Adrenal gland (tissue), 9 donors: ENCODE measurements at regions not wholly inside any gene's neighbourhood (a gene's known extent, or its start where the extent isn't known, plus 50 kb on each side); places are given as distances from the start of the nearest gene placed in this dataset.

ENCODE experiments used
- DNase-seq, 7 donors: peaks; one replicate each; pipeline ENCODE4 v3.0.0-alpha.2; 2019 to 2020
- H3K27ac ChIP-seq, 5 donors: fragments of 200-600 bp; sonication (generic) in 4 of 5; 1 replicate in 3 of 5; 2 replicates in 2 of 5; pipeline versions ENCODE4 v1.5.1 to v1.8.0; 2016 to 2020; ENCODE audit warnings: mild to moderate bottlenecking in 1 of 5
- H3K27me3 ChIP-seq: fragments of 200-600 bp; 2 replicates; pipeline ENCODE4 v1.8.0; 2021
- H3K36me3 ChIP-seq, 2 donors: fragments of 200-600 bp; replicated peaks in 1 of 2; 1 replicate in 1 of 2; 2 replicates in 1 of 2; pipeline versions ENCODE4 v1.5.1 to v1.8.0; 2018 to 2022
- H3K4me1 ChIP-seq, 2 donors: fragments of 200-600 bp; replicated peaks in 1 of 2; 1 replicate in 1 of 2; 2 replicates in 1 of 2; pipeline versions ENCODE4 v1.5.1 to v1.8.0; 2018 to 2021
- H3K4me3 ChIP-seq, 4 donors: fragments of 200-600 bp; sonication (generic) in 3 of 4; one replicate each; pipeline ENCODE4 v1.5.1; 2016 to 2018
- H3K9me3 ChIP-seq, 3 donors: fragments of 200-600 bp; sonication (generic) in 1 of 3; replicated peaks in 1 of 3; 1 replicate in 2 of 3; 2 replicates in 1 of 3; pipeline versions ENCODE4 v1.5.1 to v1.8.0; 2016 to 2021
- CTCF ChIP-seq, 6 experiments: fragments of 450-650 bp in 4 of 6; fragments of 200-600 bp in 2 of 6; sonication (generic) in 1 of 6; IDR thresholded peaks; 1 replicate in 5 of 6; 2 replicates in 1 of 6; pipeline versions ENCODE4 v1.5.1 to v1.8.0; 2016 to 2021; ENCODE audit warnings: antibody characterized with exemption in 6 of 6, mild to moderate bottlenecking in 2 of 6, moderate library complexity in 1 of 6
- POLR2A ChIP-seq, 2 donors: fragments of 450-650 bp; IDR thresholded peaks; one replicate each; pipeline ENCODE4 v1.6.1; 2017; ENCODE audit warnings: antibody characterized with exemption in 2 of 2, mild to moderate bottlenecking in 2 of 2, moderate library complexity in 1 of 2
- WGBS, 4 donors: extraction: QIAGEN DNeasy Blood & Tissue Kit in 2 of 4; methylation state at CpG; one replicate each; pipeline versions ENCODE4 v1.1.5 to v1.1.7; 2013 to 2017; 5-methylcytosine and 5-hydroxymethylcytosine counted together
- intact Hi-C, 2 donors: fragments of 100-400 bp; cut with DNase I; formaldehyde crosslinking; loops; one replicate each; pipeline versions ENCODE4 v1.14.1 to v1.15.0; 2022 to 2023
- donor health status: healthy with polysubstance abuse.
- donor health status: Bipolar disorder and iron deficiency.
- donor health status: DM: yes; HTN: yes; CAD: no.
- donor health status: DM: no; HTN: no; CAD: no.
- donor health status: DM: no; HTN: no; CAD: no.

DNA sequence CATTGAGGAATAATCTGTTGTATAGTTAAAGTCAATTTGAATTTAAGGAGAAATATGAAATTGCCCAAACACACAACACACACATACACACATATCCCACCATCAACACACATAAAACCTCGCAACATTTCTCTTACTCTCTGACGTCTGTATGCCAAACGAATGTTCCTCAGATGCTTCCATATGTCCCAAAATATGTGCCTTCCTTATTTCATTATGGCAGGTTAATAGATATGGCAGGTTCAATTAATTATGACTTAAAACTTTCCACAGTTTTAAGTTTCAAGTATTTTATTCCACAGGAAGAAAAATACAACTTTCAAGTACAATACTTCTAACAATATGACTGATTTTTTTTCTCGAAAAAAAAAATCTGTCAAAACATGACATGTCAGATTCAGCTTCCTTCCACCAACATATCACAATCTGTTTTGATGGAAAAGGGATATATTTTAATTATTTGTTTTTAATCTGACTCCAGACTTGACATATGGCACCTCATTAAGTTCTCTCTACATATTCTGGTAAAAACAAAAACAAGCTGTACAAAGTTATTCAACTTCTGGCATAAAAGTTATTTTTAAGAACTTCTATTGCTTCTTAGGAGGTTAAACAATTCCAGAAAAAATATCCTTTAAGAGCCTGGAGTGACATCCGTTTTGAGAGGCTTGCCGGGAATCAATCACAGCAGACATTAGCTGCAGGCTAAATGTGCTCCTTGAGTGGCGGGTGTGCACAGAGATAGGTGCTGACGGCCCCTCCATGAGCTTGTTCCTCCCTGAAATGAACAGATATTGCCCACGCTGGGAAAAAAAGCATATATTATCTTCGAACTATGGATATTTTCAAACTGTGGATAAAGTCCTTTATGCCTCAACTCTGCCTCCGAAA lies 812.7 kb downstream of the DCDC2C start:
- Histone ChIP-seq H3K27ac (no peak overlapping the region), H3K4me1 (no peaks in the 10 kb centered on the region), H3K4me3 (no peak overlapping the region), H3K27me3 (no peaks in the 10 kb centered on the region), H3K36me3 (no peaks in the 10 kb centered on the region), H3K9me3 (no peaks in the 10 kb centered on the region)
- DNase-seq, result no peak
- intact Hi-C loops, result no loop called here
- WGBS, 4 donors, result 51 to 58% (median 56%) methylated on average over 11 of the region's 11 CpGs
- TF ChIP-seq CTCF (IDR thresholded peaks at IDR 0.05) (no peak), POLR2A (IDR thresholded peaks at IDR 0.05) (no peak)

DNA sequence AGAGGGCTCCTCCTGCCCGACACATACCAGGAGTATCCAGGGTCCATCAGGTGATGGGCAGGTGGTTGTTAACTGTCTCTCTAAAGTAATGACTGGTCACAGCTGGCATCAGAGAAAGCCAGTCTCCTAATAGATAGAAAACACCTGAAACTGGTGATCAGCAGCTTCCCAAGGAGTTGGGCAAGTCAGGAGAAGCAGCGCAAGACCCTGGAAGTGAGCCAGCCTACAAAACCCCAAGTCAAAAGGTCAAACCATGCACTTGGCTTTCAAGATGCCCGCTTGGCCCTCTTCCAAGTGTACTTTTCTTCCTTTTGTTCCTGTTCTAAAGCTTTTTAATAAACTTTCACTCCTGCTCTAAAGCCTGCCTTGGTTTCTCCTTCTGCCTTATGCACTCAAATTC lies 815.2 kb downstream of the DCDC2C start:
- no peak for DNase-seq
- WGBS, 4 donors, result 84 to 89% (median 87%) methylated on average over 3 of the region's 3 CpGs
- H3K4me3 ChIP-seq, result no peak overlapping the region
- H3K27ac ChIP-seq, result no peak overlapping the region
- TF ChIP-seq POLR2A (IDR thresholded peaks at IDR 0.05) (no peak), CTCF (IDR thresholded peaks at IDR 0.05) (no peak)
- no peaks in the 10 kb centered on the region for H3K9me3 ChIP-seq
- intact Hi-C loops, result no loop called here
- H3K27me3 ChIP-seq, result no peaks in the 10 kb centered on the region
- H3K4me1 ChIP-seq, result no peaks in the 10 kb centered on the region
- no peaks in the 10 kb centered on the region for H3K36me3 ChIP-seq

- WGBS, 4 donors, result 72 to 84% (median 81%) methylated on average over 12 to 15 of the region's 15 CpGs
- Histone ChIP-seq H3K27me3 (no peaks in the 10 kb centered on the region), H3K9me3 (no peaks in the 10 kb centered on the region), H3K4me1 (no peaks in the 10 kb centered on the region), H3K4me3 (no peak overlapping the region), H3K27ac (no peak overlapping the region), H3K36me3 (no peaks in the 10 kb centered on the region)
- DNase-seq, result no peak
- TF ChIP-seq CTCF (IDR thresholded peaks at IDR 0.05), result no peak
- TF ChIP-seq POLR2A (IDR thresholded peaks at IDR 0.05), result no peak
- intact Hi-C loops, result no loop called here
Measured at GRCh38 chr2:4522498-4523421, 819.4 kb downstream of the DCDC2C start.

DNA sequence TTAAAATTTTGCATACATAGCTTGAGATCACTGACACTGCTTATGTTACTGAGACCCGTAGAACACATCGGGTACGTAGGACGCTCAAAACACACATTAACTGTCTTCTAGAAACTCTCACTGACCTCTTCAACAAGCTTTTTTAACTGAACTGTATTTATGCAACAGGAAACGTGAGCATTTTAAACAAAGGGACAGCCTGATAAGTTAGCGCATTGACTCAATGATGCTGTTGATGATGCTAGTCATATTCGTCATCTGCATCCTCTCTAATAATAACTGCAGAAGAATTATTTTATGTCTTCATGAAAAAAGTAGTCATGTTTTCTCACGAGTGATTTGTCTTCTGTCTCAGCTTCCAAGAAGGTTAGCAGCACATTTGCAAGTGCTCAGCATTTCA lies 824.0 kb downstream of the DCDC2C start:
- 61 to 71% (median 63%) methylated on average over 8 of the region's 8 CpGs for WGBS, 4 donors

More for the DNA sequence above, 824.0 kb downstream of the DCDC2C start:
- DNase-seq, result no peak
- H3K36me3 ChIP-seq, result no peaks in the 10 kb centered on the region
- H3K27ac ChIP-seq, result no peak overlapping the region
- no peaks in the 10 kb centered on the region for H3K27me3 ChIP-seq
- no peaks in the 10 kb centered on the region for H3K4me1 ChIP-seq
- no peaks in the 10 kb centered on the region for H3K9me3 ChIP-seq
- intact Hi-C loops, result no loop called here
- TF ChIP-seq CTCF (IDR thresholded peaks at IDR 0.05) (no peak), POLR2A (IDR thresholded peaks at IDR 0.05) (no peak)
- no peak overlapping the region for H3K4me3 ChIP-seq
